Astrocyte of the spinal cord (primary cell): ENCODE measurements at regions not wholly inside any gene's neighbourhood (a gene's known extent, or its start where the extent isn't known, plus 50 kb on each side); places are given as distances from the start of the nearest gene placed in this dataset.
"Not testable (repeated sequence)": the region's sequence is repeated elsewhere in the genome, so short reads cannot be mapped to it uniquely, and the experiment has no call there.

Experiments used
- DNase-seq: peaks from one replicate; pipeline ENCODE4 v3.0.0; 2011; ENCODE audit warnings: low read depth, low spot score
- H3K4me3 ChIP-seq: 2 replicates; pipeline ENCODE4 v1.5.1; 2011; ENCODE audit warnings: low read depth, mild to moderate bottlenecking, low read length, moderate library complexity
- in situ Hi-C: cut with HindIII; loops from 2 replicates; pipeline ENCODE4 v1.10.0; 2017; ENCODE audit warnings: low sequenced_read_pairs
- TF ChIP-seq, protein P1 (sequence below): IDR thresholded peaks from 2 replicates; pipeline ENCODE4 v1.5.1; 2012; ENCODE audit warnings: low read depth, mild to moderate bottlenecking, low read length, inconsistent platforms

DNA sequence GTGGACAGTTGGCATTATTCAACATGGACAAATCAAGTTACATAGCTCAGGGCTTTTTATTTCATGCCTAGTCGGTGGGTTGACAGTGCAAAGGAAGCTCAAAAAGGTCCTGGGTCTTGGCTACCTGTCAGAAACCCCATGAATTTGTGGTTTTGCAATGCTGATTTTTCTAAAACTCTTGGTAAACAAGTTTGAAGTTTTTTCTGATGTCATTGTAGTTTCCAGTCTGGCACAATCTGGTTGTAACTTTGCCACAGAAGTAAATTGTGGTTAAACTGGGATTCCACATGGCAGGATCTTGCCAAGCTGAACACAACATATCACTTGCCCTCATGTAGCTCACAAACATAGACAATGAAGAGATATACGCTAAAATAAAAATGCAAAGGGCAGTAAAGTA is 100.8 kb downstream of the EHF start:
- DNase-seq = peak; percentile 15
- in situ Hi-C loops = no loop called here
- H3K4me3 ChIP-seq = no peak overlapping the region
- TF ChIP-seq, protein P1, sequence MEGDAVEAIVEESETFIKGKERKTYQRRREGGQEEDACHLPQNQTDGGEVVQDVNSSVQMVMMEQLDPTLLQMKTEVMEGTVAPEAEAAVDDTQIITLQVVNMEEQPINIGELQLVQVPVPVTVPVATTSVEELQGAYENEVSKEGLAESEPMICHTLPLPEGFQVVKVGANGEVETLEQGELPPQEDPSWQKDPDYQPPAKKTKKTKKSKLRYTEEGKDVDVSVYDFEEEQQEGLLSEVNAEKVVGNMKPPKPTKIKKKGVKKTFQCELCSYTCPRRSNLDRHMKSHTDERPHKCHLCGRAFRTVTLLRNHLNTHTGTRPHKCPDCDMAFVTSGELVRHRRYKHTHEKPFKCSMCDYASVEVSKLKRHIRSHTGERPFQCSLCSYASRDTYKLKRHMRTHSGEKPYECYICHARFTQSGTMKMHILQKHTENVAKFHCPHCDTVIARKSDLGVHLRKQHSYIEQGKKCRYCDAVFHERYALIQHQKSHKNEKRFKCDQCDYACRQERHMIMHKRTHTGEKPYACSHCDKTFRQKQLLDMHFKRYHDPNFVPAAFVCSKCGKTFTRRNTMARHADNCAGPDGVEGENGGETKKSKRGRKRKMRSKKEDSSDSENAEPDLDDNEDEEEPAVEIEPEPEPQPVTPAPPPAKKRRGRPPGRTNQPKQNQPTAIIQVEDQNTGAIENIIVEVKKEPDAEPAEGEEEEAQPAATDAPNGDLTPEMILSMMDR = no peak

GRCh38 chr11:34719303-34719848 is 98.5 kb downstream of the EHF start:
- no peak for DNase-seq
- in situ Hi-C loops = no loop called here
- TF ChIP-seq, protein P1 = no peak
- no peak overlapping the region for H3K4me3 ChIP-seq

- in situ Hi-C loops, H3K4me3 ChIP-seq, DNase-seq: not testable (repeated sequence)
Measured at GRCh38 chr11:34713631-34714030, 92.7 kb downstream of the EHF start.
